ENCODE measurements at regions not wholly inside any gene's neighbourhood (a gene's known extent, or its start where the extent isn't known, plus 50 kb on each side); places are given as distances from the start of the nearest gene placed in this dataset.

GRCh38 chr22:22099833-22100812 lies 117.5 kb upstream of the TOP3B start:
- Histone ChIP-seq H3K27ac (ENCODE audit: low read depth in 1 of 2, low read length in 2 of 2) (no peak overlapping the region), H3K4me3 (ENCODE audit: low read depth in 1 of 3, low read length in 3 of 3) (no peak overlapping the region), H3K27me3 (ENCODE audit: control insufficient read depth in 4 of 4, insufficient read depth in 4 of 4, low read length in 3 of 4) (no peaks in the 10 kb centered on the region), H3K9me3 (ENCODE audit: control insufficient read depth in 4 of 4, low read length in 3 of 4) (peaks cover 0 to 7% (median 0%) of the 10 kb centered on the region in 4 donors), H3K9ac (ENCODE audit: low read depth in 1 of 2, low read length in 2 of 2) (no peak overlapping the region), H3K4me1 (ENCODE audit: control insufficient read depth in 4 of 4, insufficient read depth in 4 of 4, low read length in 3 of 4) (no peaks in the 10 kb centered on the region), H3K36me3 (ENCODE audit: control insufficient read depth in 4 of 4, insufficient read depth in 3 of 4, low read depth in 1 of 4, low read length in 3 of 4) (no peaks in the 10 kb centered on the region)
- TF ChIP-seq YY1 (IDR thresholded peaks at IDR 0.05) (no peak), GABPA (IDR thresholded peaks at IDR 0.05 in 1 of 2, conservative IDR thresholded peaks at IDR 0.05 in 1 of 2) (no peak), RAD21 (IDR thresholded peaks at IDR 0.05) (peak in 1 of 2 donors; percentile 32), CTCF (IDR thresholded peaks at IDR 0.05; ENCODE audit: low read depth, low read length, missing input control) (no peak), SP1 (IDR thresholded peaks at IDR 0.05) (no peak), REST (IDR thresholded peaks at IDR 0.05) (no peak)
- 76% methylated on average over 11 of the region's 11 CpGs for WGBS
- no peak for DNase-seq (ENCODE audit: low spot score)

GRCh38 chr22:22099194-22099486 lies 116.6 kb upstream of the TOP3B start:
- Histone ChIP-seq H3K4me3 (ENCODE audit: low read depth in 1 of 3, low read length in 3 of 3) (no peak overlapping the region), H3K9ac (ENCODE audit: low read depth in 1 of 2, low read length in 2 of 2) (no peak overlapping the region), H3K27ac (ENCODE audit: low read depth in 1 of 2, low read length in 2 of 2) (no peak overlapping the region), H3K4me1 (ENCODE audit: control insufficient read depth in 4 of 4, insufficient read depth in 4 of 4, low read length in 3 of 4) (no peaks in the 10 kb centered on the region), H3K36me3 (ENCODE audit: control insufficient read depth in 4 of 4, insufficient read depth in 3 of 4, low read depth in 1 of 4, low read length in 3 of 4) (no peaks in the 10 kb centered on the region), H3K27me3 (ENCODE audit: control insufficient read depth in 4 of 4, insufficient read depth in 4 of 4, low read length in 3 of 4) (no peaks in the 10 kb centered on the region), H3K9me3 (ENCODE audit: control insufficient read depth in 4 of 4, low read length in 3 of 4) (peaks cover 0 to 7% (median 0%) of the 10 kb centered on the region in 4 donors)
- TF ChIP-seq REST (IDR thresholded peaks at IDR 0.05) (no peak), NR2F2 (IDR thresholded peaks at IDR 0.05) (no peak)
- 69% methylated on average over 5 of the region's 5 CpGs for WGBS
- no peak for DNase-seq (ENCODE audit: low spot score)
